HG02798 (cell line): ENCODE measurements at regions not wholly inside any gene's neighbourhood (a gene's known extent, or its start where the extent isn't known, plus 50 kb on each side); places are given as distances from the start of the nearest gene placed in this dataset.
"Not testable (repeated sequence)": the region's sequence is repeated elsewhere in the genome, so short reads cannot be mapped to it uniquely, and the experiment has no call there.

Source experiments
- ATAC-seq: cut with Tn5 transposase; IDR thresholded peaks from one replicate; pipeline ENCODE4 v1.9.1; 2021; ENCODE audit warnings: mild to moderate bottlenecking; ENCODE audit not compliant: unreplicated experiment, poor library complexity

DNA sequence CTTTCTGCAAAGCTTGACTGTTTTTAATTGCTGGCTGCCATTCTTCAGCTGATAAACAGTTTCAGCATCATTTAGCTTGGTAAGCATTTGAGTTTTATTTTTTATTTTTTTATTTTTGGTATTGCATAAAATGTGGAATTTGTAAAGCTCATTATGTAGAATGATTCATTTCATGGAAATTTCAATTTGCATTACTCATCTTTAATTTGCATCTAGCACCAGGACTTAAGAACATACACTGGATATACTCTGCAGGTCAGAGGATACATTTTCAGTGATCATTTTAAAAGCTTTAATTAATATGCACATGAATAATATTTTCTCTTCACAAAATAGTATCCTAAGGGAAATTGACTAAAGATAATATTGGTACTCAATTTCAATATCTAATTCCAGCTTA, 732.4 kb upstream of the BCHE start:
- ATAC-seq: no peak

DNA sequence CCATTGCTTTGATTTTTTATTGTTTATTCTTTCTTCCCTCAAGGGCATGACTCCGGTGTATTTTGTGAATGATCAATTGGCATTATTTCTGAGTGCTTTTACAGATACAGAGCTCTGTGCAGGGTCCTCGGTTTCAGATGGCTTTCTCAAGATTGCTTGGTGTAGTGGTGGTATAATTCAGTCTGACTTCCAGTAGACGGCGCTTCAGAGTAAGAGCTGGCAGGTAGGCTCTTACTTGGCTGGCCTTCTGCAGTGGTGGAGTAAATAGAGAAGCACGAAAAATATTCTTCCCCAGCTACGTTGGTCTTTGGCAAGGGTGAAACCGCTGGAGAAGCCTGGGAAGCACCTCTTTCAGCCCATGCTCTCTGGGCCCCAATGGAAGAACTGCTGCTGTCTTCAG, 723.0 kb upstream of the BCHE start:
- no peak for ATAC-seq

DNA sequence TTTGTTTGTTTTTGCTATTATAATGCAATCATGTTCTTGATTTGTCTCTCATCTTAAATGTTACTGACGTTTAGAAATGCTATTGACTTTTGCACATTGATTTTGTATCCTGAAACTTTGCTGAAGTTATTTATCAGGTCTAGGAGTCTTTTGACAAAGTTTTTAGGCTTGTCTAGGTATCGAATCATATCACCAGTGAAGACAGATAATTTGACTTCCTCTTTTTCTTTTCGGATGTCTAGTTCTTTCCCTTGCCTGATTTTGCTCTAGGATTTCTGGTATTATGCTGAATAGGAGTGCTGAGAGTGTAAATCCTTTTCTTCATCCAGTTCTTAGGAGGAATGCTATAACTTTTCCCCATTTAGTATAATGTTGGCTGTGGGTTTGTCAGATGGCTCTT, 719.7 kb upstream of the BCHE start:
- no peak for ATAC-seq

DNA sequence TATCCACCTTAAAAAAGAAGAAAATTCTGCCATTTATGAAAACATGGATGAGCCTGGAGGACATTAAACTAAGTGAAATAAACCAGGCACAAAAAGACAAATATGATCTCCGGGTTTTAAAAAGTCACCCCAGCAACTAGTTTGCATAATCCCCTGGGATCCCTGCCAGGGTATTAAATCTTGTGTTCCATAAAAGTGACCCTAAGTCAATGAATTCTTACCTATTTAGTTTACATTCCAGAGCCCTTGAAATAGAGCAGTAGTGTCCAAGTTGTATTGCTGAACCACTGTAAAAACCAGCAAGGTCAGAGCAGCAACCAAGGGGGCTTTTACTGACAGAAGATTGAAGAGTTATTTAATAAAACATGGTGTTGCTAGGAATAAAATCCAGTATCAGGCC, 716.8 kb upstream of the BCHE start:
- no peak for ATAC-seq

DNA sequence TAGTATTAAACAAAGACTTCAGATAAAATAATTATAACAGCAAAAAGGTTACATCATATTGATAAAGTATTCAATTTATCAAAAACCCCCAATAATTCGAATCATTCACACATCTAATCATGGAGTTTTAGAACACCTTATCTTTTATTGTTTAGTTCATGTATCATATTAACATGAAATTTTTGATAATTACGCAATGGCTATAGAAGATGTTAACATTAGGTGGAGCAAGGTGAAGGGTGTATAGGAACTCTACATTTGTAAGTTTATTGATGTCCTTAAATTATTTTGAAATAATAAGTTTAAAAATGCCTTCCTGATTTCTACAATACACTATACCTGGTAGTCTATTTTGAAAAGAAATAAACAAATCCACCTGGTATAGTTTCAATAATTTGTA, 696.5 kb upstream of the BCHE start:
- ATAC-seq: no peak

DNA sequence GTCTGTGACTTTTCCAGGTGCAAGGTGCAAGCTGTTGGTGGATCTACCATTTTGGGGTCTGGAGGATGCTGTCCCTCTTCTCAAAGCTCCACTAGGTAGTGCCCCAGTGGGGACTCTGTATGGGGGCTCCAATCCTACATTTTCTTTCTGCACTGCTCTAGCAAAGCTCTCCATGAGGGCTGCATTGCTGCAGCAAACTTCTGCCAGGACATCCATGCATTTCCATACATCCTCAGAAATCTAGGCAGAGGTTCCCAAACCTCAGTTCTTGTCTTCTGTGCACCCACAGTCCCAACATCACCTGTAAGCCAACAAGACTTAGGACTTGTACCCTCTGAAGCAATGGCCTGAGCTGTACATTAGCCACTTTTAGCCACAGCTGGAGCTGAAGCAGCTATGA, 694.5 kb upstream of the BCHE start:
- ATAC-seq: no peak

DNA sequence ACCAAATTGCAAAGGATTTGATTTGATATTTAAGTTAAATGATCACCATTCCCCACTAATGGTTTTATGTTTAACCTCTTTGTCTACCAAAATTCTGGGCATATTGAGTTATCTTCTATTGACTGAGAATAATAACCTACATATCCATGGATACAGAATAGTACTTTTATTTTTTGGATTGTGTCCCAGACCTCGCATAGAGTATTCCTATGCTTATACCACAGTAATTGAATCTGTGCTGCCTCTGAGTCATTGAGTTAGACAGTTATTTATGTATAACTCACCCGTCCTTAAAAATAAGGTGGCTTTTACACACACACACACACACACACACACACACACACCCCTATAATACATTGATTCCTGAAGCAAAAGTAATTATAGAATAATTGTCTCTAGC, 690.1 kb upstream of the BCHE start:
- ATAC-seq: no peak

DNA sequence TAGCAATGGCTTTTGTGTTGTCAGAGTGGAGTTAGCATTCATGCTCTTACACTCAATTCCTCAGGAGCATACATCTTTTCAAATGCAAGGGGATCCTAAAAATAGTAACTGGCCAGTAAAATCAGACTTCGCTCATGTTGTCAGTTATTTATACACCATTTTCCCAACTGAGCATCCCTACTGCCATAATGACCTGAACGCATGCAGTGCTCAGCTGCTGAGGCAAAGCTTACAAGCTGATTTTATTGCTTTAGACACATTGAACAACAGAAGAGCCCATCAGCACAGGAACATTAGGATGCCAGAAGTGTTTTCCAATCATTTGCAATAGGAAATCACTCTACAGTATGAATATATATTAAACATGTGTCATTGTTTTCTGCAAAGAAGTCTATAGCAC, 689.7 kb upstream of the BCHE start:
- no peak for ATAC-seq

DNA sequence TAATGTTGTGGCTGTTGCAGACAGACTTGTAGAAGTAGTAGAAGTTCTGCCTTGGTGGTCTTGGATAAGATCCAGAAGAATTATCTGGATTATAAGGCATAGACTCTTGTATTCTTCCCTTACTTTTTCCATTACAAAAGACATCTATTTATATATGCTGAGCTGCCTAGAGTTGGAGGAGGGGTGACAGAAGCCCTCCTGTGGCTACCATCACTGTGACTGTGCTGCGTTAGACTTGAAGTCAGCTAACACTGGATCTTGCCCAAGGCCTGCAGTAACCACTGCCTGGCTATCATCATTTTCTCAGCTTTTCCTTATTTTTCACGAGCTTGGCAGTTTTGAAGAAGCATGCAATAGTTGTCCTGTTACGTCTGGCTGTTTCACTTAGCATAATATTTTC, 684.8 kb upstream of the BCHE start:
- no peak for ATAC-seq

DNA sequence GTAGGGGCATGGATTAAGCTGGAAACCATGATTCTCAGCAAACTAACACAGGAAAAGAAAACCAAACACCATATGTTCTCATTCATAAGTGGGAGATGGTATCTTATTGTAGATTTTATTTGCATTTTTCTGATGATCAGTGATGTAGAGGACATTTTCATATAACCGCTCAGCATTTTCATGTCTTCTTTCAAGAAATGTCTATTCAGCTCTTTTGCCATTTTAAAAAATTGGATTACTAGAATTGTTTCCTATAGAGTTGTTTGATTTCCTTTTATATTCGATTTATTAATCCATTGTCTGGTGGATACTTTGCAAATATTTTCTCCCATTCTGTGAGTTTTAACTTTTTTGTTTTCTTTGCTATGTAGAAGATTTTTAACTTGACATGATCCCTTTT, 682.2 kb upstream of the BCHE start:
- ATAC-seq: no peak

DNA sequence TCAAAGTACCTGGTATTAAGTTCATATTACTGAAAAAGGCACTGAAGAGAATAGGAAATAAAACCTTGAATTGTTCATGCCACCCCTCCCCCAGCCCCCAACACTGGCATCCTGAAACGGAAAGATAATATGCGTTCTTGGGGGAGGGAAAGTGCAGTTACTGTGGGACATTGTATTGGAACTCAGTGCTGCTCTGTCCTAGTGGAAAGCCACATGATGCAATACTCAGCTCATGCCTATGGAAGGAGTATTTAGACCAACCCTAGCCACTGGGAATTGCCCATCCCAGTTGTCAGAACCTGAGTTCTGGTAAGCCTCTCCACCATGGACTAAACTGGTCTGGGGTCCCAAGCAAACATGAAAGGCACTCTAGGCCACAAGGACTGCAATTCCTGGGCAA, 680.8 kb upstream of the BCHE start:
- no peak for ATAC-seq

DNA sequence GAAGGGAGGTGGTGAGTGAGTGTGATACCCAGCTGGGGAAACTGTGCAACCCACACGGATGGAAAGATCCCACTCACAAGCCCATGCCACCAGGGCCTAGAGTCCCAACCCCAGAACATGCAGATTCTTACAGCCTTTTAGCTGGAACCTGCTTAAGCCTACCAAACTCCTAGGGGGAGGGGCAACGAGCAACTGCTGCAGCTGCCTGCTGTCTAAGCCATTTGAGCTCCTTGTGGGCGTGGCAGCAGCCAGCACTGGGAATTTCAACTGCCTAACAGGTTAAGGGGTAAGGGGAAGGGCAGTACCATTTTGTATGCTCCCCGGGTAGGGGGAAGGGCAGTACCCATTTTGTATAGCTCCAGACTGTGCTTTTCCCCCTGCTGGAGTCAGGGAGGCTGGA, 673.2 kb upstream of the BCHE start:
- no peak for ATAC-seq

DNA sequence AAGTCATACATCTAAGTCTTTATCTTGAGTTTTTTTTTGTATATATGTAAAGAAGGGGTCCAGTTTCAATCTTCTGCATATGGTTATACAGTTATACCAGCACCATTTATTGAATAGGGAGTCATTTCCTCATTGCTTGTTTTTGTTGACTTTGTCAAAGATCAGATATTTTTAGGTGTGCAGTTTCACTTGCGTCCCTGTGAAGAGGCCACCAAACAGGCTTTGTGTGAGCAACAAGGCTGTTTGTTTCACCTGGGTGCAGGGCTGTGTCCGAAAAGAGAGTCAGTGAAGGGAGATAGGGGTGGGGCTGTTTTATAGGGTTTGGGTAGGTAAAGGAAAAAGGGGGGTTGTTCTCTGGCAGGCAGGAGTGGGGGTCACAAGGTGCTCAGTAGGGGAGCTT, 663.2 kb upstream of the BCHE start:
- not testable (repeated sequence) for ATAC-seq

DNA sequence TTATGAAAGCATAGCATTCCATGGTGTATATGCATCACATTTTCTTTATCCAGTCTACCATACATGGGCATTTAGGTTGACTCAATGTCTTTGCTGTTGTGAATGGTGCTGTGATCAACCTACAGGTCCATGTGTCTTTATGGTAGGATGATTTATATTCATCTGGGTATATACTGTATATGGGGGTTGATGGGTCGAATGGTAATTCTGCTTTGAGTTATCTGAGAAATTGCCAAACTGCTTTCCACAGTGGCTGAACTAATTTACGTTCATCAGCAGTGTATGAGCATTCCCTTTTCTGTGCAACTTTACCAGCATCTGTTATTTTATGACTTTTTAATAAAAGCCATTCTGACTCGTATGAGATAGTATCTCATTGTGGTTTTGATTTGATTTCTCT, 662.4 kb upstream of the BCHE start:
- no peak for ATAC-seq

DNA sequence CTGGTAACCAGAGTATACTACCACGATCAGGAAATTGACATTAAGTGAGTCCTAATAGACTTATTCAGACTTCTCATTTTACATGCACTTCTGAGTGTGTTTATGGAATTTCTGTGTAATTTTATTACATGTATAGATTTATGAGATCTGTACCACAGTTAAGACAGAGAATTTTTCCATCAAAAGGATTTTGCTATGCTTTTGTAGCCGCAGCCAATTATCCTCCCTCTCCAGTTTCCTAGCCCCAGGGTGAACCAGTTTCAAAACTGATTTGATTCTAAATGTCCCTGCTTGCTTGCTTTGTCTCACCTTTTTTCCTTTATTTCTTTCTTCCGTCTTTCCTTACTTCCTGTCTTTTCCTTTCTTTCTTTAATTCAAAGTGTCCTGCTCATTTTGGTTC, 661.2 kb upstream of the BCHE start:
- ATAC-seq: no peak

DNA sequence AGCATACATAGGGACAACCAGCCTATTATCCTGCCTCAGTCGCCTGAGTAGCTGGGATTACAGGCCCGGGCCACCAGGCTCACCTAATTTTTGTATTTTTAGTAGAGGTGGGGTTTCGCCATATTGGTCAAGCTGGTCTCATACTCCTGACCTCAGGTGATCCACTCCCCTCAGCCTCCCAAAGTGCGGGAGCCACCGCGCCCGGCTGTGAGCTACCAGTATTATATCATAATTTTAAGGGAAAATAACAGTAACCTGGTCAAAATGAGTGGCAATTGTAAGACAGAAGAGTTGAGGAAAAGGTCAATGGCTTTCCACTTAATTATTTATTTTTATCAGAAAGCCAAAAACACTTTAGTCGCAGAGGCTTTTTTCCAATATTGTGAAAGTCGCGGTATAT, 652.6 kb upstream of the BCHE start:
- no peak for ATAC-seq

DNA sequence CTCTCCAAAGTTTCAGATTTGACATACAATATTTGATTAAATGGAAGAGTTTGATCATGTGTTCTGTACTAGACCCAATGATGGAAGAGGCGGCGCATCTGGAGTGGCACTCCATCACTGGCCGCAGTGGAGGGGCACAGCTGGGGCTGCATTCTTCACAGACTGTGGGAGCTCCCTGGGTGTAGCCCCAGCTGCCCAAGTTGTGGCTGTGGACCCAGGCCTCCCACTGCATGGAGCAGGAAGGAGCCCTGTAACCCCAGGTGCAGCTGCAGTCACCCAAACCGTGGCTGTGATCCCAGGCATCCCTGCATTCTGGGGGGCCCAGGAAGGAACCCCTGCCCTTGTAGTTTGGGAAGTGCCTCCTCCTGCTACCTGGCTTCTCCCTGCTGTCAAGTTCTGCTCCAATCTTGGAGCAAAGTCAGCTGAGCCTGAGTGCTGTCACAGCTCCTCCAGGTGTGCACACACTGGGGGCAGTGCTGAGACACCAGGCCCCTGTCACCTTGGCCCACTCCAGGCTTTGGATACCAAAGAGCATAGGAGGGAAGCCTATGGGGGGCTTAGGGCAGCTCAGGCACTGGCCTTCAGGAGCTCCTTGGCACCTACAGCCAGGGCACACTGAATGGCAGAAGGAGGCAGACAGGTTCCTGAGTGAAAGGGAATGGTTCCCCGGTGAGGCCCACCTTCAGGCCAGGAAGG, 651.9 kb upstream of the BCHE start:
- ATAC-seq: no peak

DNA sequence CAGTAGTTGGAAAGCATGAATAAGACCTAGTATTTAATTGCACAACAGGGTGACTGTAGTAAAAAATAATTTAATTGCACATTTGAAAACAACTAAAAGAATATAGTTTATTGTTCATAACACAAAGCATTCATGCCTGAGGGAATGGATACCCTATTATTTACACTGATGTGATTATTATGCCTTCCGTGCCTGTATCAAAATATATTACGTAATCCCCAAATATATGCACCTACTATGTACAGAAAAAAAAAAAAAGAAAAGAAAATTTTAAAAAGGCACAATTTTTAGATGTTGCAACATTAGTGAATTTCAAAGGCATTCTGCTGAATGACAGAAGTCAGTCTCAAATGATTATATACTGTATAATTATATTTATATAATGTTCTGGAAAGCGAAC, 647.2 kb upstream of the BCHE start:
- no peak for ATAC-seq

DNA sequence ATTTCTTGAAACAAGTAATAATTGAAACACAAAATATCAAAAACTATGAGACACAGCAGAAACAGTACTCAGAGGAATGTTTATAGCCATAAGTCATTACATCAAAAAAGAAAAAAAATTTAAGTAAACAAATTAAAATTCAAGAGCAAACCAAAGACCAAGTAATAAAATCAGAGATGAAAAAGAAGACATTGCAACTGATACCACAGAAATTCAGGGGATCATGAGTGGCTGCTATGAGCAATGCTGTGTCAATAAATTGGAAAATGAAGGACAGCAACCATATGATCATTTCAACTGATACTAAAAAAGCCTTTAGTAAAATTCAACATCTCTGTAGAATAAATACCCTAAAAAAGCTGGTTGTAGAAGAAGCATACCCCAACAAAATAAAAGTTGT, 644.1 kb upstream of the BCHE start:
- ATAC-seq: no peak

DNA sequence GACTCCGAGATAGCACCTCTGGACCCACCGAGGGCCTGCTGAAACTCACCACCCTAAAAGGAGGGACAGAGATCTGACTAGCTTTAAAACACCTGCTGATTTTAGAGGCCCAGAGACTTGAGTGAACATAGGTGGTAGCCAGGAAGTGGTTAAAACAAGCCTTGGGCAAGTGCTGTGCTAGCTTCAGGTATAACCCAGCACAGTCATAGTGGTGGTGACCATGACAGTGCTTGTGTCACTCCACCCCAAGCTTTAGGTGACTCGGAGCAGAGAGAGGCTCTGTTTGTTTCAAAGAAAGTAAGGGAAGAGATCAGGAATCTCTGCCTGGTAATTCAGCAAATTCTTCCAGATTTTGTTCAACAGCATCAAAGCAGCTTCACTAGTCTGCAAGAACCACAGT, 641.1 kb upstream of the BCHE start:
- ATAC-seq: no peak

DNA sequence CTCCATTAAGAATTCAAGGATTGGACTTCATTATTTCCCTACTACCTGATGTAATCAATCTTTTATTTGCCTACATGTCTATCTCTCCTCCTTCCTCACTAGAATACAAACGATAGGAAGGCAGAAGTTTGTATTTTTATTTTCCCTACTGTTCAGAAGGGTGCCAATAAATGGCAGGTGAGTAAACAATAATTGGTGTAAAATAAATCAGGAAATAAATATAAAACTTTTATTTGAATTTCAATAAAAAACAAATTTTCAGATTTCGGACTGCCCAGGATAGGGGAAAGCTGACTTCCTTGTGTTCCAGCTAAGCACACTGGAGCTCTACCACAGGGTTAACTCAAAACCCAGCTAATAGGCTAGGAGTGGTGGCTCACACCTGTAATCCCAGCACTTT, 636.3 kb upstream of the BCHE start:
- no peak for ATAC-seq

DNA sequence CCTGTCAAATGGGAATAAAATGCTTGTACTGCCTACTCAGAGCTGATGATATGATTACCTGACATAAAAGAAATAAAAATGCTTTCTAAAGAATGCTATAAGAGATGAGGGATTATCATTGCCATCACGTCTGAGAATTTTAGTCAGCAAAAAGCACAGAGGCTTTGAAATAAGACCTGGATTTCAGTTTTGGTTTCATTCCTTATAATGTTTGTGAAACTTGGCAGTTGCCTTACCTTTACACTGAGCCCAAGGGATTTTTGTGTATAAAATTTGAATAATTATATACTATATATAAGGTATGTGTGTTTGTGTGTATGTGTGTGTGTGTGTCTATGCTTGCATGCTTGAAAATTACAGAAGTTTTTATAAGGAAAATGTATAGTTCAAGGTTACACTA, 634.8 kb upstream of the BCHE start:
- no peak for ATAC-seq
